ENCODE measurements at regions not wholly inside any gene's neighbourhood (a gene's known extent, or its start where the extent isn't known, plus 50 kb on each side); places are given as distances from the start of the nearest gene placed in this dataset.

DNA sequence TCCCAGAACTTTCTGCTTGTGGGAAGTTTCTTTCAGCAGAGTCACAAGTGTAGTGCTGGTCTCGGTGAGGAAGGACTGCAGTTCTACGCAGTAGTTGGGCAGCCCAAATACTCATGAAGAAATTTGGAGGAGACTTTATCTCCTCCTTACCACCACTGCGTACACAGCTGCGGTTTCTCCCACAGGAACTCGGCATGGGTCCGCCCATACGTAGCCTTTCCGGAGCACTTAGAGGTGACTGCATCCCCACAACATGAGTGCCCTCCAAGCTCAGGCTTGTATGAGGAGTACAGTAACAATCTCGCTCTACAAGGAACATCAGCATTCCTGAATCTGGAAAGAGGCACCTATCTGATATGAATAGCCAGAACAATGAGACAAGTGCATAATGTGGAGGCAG lies 549.2 kb upstream of the SEMA3D start:
- TF ChIP-seq, protein P1, sequence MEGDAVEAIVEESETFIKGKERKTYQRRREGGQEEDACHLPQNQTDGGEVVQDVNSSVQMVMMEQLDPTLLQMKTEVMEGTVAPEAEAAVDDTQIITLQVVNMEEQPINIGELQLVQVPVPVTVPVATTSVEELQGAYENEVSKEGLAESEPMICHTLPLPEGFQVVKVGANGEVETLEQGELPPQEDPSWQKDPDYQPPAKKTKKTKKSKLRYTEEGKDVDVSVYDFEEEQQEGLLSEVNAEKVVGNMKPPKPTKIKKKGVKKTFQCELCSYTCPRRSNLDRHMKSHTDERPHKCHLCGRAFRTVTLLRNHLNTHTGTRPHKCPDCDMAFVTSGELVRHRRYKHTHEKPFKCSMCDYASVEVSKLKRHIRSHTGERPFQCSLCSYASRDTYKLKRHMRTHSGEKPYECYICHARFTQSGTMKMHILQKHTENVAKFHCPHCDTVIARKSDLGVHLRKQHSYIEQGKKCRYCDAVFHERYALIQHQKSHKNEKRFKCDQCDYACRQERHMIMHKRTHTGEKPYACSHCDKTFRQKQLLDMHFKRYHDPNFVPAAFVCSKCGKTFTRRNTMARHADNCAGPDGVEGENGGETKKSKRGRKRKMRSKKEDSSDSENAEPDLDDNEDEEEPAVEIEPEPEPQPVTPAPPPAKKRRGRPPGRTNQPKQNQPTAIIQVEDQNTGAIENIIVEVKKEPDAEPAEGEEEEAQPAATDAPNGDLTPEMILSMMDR (IDR thresholded peaks at IDR 0.05; ENCODE audit: low read depth, low read length), result no peak
- no peak for DNase-seq (ENCODE audit: extremely low read depth, low read depth)

DNA sequence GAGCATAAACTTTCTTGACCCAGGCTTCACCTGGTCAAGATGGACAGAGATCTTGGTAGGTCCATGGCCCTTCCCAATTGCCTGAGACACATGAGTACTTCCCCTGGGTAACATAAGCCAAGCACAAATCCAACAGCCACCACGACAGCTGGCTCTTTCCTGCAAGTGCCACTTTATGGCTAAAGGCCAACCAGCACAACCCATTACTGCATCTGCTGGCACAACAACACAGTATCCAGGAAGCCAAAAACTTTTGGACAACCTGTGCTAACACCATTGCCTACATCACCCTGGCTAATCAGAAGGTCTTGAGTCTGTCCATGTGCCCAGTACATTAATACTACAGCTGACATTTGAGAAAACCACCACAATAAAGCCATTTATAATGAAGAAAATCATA lies 548.0 kb upstream of the SEMA3D start:
- DNase-seq (ENCODE audit: extremely low read depth, low read depth), result no peak

DNA sequence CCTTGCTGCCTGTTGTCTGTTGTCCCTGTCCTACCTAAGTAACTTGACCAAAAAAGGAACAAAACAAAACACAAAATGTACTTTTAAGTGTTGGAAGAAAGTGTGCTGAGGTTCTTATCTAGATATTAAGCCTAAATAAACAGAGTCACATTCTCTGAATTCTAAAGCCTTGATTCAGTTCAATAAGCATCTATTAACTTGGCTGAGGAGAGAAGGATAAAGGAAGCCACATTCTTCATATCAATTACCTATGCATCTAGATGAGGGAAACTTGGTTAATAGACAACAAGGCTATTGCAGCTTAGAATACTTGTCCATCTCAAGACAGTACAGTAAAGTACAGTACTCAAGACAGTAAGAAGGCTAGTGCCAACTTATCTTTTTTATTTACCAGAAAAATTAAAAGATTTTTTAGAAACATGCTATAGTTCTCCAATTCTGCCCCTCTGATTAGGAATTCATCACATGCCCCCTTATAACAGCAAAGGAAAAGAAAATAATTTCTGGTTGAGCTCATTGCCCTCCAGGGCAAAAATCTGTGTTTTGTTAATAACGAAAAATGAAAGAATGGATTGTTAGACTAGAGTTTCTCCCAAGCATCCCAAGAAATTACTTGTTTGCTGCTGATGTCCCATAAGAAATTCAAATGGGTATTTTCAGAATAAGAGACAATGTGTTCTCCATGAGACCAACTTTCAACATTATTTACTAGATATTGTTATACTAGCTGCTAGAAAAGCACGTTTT lies 546.5 kb upstream of the SEMA3D start:
- no peak for DNase-seq (ENCODE audit: extremely low read depth, low read depth)

More for the DNA sequence above, 548.0 kb upstream of the SEMA3D start:
- TF ChIP-seq, protein P1 (IDR thresholded peaks at IDR 0.05; ENCODE audit: low read depth, low read length), result no peak

DNA sequence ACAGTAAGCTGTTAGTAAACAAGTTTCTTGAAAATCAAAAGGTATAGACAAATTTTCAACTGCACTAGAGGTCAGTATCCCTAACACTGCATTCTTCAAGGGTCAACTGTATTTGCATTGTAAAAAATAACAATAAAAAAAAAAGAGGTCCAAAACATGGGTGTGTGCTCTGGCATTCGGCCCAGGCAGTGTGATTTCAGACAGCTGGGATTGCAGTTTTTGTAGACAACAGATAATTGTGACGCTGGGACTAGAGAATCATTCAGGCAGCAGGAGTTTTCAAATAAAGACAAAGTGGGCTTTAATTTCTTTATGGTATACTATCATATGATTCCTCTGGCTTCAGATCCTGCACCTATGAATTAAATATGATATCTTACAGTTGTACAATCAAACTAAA lies 543.2 kb upstream of the SEMA3D start:
- TF ChIP-seq, protein P1 (IDR thresholded peaks at IDR 0.05; ENCODE audit: low read depth, low read length), result no peak
- no peak for DNase-seq (ENCODE audit: extremely low read depth, low read depth)

More for the DNA sequence above, 546.5 kb upstream of the SEMA3D start:
- TF ChIP-seq, protein P1 (IDR thresholded peaks at IDR 0.05; ENCODE audit: low read depth, low read length), result no peak

DNA sequence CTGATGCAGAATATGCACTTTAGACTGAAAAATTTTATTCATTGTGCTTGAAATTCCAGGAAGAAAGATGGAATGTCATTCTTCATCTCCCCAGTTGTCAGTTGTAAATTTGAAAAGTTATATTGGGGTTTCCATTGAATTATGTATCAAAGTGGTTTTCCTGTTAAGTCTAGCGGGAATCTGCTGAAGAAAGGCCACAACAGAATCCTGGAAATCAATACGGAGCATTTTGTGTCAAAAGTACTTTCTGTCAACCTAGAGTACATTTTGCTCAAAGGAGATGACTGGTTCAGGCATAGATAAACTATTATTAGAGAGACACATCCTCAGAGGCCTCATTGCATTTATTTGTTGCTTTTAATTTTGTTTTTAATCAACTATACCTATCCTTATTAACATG lies 538.2 kb upstream of the SEMA3D start:
- DNase-seq (ENCODE audit: extremely low read depth, low read depth), result no peak
- TF ChIP-seq, protein P1 (IDR thresholded peaks at IDR 0.05; ENCODE audit: low read depth, low read length), result no peak

DNA sequence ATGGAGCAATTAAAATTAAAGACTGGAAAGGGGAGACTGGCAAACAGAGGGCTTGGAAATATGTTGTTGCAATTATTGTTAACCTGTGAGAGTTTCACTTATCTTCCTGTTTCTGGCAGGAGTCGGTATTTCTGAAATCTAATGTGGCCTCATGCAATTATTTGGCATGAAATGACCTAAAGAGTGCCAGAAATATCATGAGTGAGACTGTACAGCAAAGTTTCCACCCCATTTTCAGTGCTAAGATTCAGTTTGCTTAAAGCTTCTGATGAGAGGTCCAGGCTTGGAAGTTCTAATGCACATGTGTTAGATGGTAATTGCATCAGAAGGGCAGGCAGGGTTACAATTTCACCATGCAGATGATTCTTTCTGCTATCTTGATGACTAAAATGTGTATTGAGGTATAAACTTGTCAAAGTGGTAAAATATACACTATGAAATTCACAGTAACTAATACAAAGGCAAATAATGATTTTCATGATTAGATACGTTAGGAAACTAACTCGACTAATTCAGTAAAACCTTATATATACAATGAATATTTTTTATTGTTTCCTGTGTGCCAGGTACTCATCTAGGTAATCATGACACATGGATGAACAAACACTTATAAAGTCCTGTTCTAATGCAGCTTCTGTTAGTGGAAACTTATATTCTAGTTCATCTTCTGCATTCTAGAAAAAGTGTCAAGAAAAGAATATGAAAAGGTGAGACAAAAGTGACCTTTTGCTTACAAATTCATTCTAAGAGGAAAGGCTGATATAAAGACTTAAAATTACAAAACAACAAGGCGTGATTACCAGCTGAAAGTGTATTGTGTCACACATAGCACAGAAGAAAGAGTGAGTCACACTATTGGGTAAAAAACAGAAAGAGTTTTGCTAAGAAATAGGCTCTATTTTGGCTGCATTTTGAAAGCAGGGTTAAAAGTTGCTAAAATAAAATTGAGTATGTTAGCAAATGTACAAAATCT lies 533.4 kb upstream of the SEMA3D start:
- DNase-seq (ENCODE audit: extremely low read depth, low read depth), result peak; percentile 77

More for the DNA sequence above, 533.4 kb upstream of the SEMA3D start:
- TF ChIP-seq, protein P1 (IDR thresholded peaks at IDR 0.05; ENCODE audit: low read depth, low read length), result no peak

Data from AG09319 (cell line).